Activated CD4-positive, alpha-beta memory T cell treated with anti-CD3 and anti-CD28 coated beads for 36 hours (primary cell): ENCODE measurements at regions not wholly inside any gene's neighbourhood (a gene's known extent, or its start where the extent isn't known, plus 50 kb on each side); places are given as distances from the start of the nearest gene placed in this dataset.

Experiments
- CTCF ChIA-PET: fragments of 350-600 bp; sonication (Branson Sonifier 250); formaldehyde crosslinking; loops from one replicate; lab custom pipeline; 2021; ENCODE audit warnings: antibody characterized with exemption, inconsistent platforms; lab: Charles Lee
- POLR2A ChIA-PET: fragments of 350-600 bp; sonication (Branson Sonifier 250); formaldehyde crosslinking; loops from one replicate; lab custom pipeline; 2021; ENCODE audit warnings: antibody characterized with exemption; lab: Charles Lee
- DNase-seq: peaks from one replicate; pipeline ENCODE4 v3.0.0-alpha.2; 2020
- H3K27ac Mint-ChIP-seq: one replicate; pipeline ENCODE4 v1.8.0; 2021; ENCODE audit warnings: mixed read lengths
- H3K27me3 Mint-ChIP-seq: one replicate; pipeline ENCODE4 v1.8.0; 2021; ENCODE audit warnings: mixed read lengths
- H3K36me3 Mint-ChIP-seq: one replicate; pipeline ENCODE4 v1.8.0; 2021; ENCODE audit warnings: mixed read lengths
- H3K4me1 Mint-ChIP-seq: one replicate; pipeline ENCODE4 v1.8.0; 2021; ENCODE audit warnings: low read depth, mixed read lengths
- H3K4me3 Mint-ChIP-seq: one replicate; pipeline ENCODE4 v1.8.0; 2021; ENCODE audit warnings: mild to moderate bottlenecking, mixed read lengths
- H3K9me3 Mint-ChIP-seq: one replicate; pipeline ENCODE4 v1.8.0; 2021; ENCODE audit warnings: mixed read lengths
- intact Hi-C: fragments of 100-400 bp; cut with micrococcal nuclease; formaldehyde crosslinking; loops from one replicate; pipeline ENCODE4 v1.15.1; 2023

DNA sequence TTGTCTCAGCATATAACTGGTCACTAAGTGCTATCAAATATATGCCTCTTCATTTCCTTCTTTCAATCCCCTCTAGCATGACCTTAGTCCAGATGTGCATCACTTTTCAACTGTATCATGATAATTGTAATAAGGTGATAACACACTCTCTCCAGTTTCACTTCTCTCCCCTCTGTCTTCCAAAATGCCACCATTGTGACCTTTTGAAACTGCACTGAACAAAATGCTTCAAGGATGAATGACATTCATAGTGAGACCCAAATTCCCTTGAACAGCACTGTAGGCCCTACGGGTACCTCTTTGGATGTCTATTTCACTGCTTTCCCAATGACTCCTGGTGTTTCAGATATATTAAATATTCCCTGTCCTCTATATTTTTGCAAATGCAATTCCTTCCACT, 224.8 kb downstream of the DNAJB9 start:
- H3K36me3 Mint-ChIP-seq, result no peaks in the 10 kb centered on the region
- no peak overlapping the region for H3K27ac Mint-ChIP-seq
- H3K9me3 Mint-ChIP-seq, result peaks cover 13% of the 10 kb centered on the region
- DNase-seq, result no peak
- intact Hi-C loops, result no loop called here
- POLR2A ChIA-PET, result no interaction called here
- CTCF ChIA-PET, result no interaction called here
- H3K4me3 Mint-ChIP-seq, result no peak overlapping the region
- H3K27me3 Mint-ChIP-seq, result no peaks in the 10 kb centered on the region
- H3K4me1 Mint-ChIP-seq, result no peaks in the 10 kb centered on the region

DNA sequence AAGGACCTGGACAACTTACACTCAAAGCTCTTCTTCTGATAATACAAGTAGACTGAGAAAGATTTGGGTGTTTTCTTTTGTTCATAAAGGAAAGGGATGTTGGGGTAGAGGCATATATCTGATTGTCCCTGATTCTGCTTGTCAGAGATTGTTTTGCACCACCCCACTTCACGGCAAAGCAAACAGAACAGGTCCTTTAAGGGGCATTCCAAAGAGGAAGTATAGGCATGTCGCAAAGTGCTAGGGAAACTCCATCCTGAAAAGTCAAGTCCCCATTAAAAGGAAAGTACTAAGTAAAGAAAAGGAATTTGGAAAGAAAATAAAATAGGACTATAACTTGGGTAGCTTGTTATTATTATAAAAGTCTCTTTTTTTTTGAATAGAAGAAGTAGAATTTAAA, 233.0 kb downstream of the DNAJB9 start:
- no peaks in the 10 kb centered on the region for H3K9me3 Mint-ChIP-seq
- CTCF ChIA-PET, result no interaction called here
- no peak overlapping the region for H3K4me3 Mint-ChIP-seq
- H3K27ac Mint-ChIP-seq, result no peak overlapping the region
- H3K36me3 Mint-ChIP-seq, result no peaks in the 10 kb centered on the region
- no peaks in the 10 kb centered on the region for H3K27me3 Mint-ChIP-seq
- POLR2A ChIA-PET, result no interaction called here
- DNase-seq, result no peak
- H3K4me1 Mint-ChIP-seq, result no peaks in the 10 kb centered on the region
- intact Hi-C loops, result no loop called here

DNA sequence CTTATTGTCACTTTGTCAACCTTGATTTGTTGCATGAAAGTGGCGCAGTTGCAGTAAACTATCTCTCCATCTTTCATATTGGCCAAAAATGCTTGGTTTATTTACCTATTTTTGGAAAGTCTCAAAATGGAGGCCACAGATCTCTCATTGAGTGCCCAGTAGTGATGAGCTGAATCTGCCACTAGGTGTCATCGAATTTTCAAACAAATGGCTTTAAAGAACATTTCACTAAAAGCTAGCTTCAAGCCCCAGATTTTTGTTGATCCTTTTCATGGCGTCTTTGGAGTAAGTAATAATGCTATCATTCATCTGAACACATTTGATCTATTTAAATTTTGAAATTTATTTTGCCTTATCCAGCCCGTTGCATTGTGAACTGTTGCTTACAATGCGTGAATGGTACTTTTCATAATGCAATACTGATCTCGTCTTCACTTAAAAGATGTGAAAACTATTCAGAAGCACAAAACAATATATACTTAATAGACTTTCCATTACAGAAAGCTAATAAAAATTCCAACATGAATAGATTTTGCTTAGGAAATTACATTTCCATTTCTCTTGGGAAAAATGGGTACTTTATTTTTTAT, 236.2 kb downstream of the DNAJB9 start:
- no peak overlapping the region for H3K4me3 Mint-ChIP-seq
- H3K9me3 Mint-ChIP-seq, result no peaks in the 10 kb centered on the region
- CTCF ChIA-PET, result no interaction called here
- no peak for DNase-seq
- intact Hi-C loops, result no loop called here
- POLR2A ChIA-PET, result no interaction called here
- no peaks in the 10 kb centered on the region for H3K27me3 Mint-ChIP-seq
- H3K27ac Mint-ChIP-seq, result no peak overlapping the region
- no peaks in the 10 kb centered on the region for H3K4me1 Mint-ChIP-seq
- no peaks in the 10 kb centered on the region for H3K36me3 Mint-ChIP-seq

DNA sequence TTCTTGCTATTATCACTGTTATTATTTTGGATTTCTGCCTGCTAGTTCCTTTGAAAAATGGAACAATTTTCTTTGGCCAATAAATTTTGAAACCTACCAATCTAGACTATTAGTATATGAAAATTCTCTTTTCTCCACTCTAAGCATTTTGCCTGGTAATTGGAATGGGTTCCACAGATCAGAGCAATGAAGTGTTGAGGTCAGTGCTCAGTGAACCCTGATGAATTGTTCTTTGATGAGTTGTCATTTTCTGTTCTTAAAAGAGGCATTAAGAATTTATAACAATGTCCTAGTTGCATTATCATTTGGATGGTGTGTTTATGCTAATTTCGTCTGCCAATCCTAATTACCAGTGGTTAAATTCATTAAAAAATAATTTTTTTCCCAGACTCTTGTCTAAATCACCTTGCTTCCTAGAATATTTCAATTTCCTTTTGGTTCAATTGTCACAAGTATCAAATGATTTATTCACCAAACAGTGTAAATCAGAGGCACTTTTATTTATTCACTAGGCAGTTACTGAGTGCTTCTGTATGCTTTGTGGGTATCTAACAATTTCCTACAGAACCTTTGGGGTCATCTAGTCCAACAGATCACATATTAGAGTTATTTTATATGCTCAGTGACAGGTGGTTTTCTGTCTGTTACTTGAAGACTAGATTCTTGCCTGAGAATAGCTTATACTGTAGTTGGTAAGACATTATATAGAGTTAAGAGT, 239.0 kb downstream of the DNAJB9 start:
- DNase-seq, result no peak
- intact Hi-C loops, result no loop called here
- Mint-ChIP-seq H3K4me3 (no peak overlapping the region), H3K27ac (no peak overlapping the region), H3K36me3 (no peaks in the 10 kb centered on the region), H3K9me3 (no peaks in the 10 kb centered on the region), H3K27me3 (no peaks in the 10 kb centered on the region), H3K4me1 (no peaks in the 10 kb centered on the region)
- ChIA-PET CTCF (no interaction called here), POLR2A (no interaction called here)

DNA sequence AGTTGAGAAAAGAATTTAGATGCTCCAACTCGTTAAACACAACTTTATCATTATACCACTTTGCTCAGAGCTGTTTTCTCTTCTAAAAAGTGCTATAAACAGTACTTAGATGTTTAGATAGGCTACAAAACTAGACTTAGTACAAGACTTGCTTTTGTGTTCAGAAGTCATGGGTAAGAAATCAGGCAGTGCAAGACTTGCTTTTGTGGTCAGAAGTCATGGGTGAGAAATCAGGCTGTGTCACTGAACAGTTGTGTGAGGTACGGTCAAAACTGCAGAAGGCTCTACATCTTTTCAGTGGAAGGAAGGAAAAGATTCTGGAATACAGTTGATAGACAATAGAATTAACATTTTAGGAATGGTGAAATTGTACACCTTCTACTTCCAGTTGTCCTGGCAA, 239.7 kb downstream of the DNAJB9 start:
- no peaks in the 10 kb centered on the region for H3K27me3 Mint-ChIP-seq
- H3K4me3 Mint-ChIP-seq, result no peak overlapping the region
- intact Hi-C loops, result no loop called here
- no peaks in the 10 kb centered on the region for H3K4me1 Mint-ChIP-seq
- no peaks in the 10 kb centered on the region for H3K9me3 Mint-ChIP-seq
- no peaks in the 10 kb centered on the region for H3K36me3 Mint-ChIP-seq
- CTCF ChIA-PET, result no interaction called here
- POLR2A ChIA-PET, result no interaction called here
- DNase-seq, result no peak
- H3K27ac Mint-ChIP-seq, result no peak overlapping the region

DNA sequence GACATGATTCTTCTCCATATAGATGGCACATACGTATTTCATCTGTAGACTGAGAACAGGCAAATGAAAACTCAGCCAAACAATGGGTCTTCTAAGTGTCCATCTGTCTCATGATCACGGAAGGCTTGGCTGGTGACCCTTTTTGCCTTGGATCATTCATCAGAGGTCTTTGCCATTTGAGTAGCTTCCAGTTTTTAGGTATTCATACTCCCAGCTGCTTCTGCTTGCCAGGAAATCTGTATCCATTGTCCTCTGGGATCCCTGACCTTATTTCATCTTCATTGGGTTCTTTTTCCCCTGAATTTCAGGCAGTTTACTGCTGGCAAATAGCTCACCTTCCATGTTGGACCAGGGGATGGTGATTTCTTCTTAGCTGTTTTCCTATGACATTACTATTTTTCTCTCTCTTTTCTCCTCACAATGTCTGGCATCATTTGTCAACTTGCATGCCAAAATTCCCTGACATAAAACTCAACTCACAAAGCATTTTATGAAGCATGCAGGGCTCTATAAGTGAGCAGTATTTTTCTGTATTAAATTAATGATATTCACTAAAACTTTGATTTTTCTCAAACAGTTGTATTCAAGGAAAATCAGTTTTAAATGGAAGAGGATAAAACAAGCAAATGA, 241.2 kb downstream of the DNAJB9 start:
- no peaks in the 10 kb centered on the region for H3K27me3 Mint-ChIP-seq
- POLR2A ChIA-PET, result no interaction called here
- no peaks in the 10 kb centered on the region for H3K9me3 Mint-ChIP-seq
- no peak overlapping the region for H3K4me3 Mint-ChIP-seq
- intact Hi-C loops, result no loop called here
- CTCF ChIA-PET, result no interaction called here
- no peaks in the 10 kb centered on the region for H3K4me1 Mint-ChIP-seq
- DNase-seq, result no peak
- no peaks in the 10 kb centered on the region for H3K36me3 Mint-ChIP-seq
- H3K27ac Mint-ChIP-seq, result no peak overlapping the region

DNA sequence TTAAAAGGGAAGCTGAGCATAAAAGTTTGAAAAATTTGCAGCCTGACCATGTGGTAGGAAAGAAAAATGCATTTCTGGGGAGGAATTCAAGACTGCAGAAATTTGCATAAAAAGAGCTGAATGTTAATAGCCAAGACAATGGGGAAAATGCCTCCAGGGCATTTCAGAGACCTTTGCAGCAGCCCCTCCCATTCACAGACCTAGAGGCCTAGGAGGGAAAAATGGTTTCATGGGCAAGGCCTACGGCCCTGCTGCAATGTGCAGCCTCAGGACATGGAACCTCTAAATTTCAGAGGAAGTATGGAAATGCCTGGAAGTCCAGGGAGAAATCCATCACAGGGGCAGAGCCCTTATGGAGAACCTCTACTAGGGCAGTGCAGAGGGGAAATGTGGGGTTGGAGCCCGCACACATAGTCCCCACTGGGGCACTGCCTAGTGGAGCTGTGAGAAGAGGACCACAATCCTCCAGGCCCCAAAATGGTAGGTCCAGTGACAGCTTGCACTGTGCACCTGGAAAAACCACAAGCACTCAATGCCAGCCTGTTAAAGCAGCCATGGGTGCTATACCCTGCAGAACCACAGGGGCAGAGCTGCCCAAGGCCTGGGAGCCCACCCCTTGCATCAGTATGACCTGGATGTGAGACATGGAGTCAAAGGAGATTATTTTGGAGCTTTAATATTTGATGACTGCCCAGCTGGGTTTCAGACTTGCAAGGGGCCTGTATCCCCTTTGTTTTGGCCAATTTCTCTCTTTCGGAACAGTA, 243.8 kb downstream of the DNAJB9 start:
- no peaks in the 10 kb centered on the region for H3K27me3 Mint-ChIP-seq
- H3K36me3 Mint-ChIP-seq, result no peaks in the 10 kb centered on the region
- no peaks in the 10 kb centered on the region for H3K4me1 Mint-ChIP-seq
- H3K27ac Mint-ChIP-seq, result no peak overlapping the region
- no peak overlapping the region for H3K4me3 Mint-ChIP-seq
- H3K9me3 Mint-ChIP-seq, result no peaks in the 10 kb centered on the region
- intact Hi-C loops, result no loop called here
- CTCF ChIA-PET, result no interaction called here
- no peak for DNase-seq
- POLR2A ChIA-PET, result no interaction called here

DNA sequence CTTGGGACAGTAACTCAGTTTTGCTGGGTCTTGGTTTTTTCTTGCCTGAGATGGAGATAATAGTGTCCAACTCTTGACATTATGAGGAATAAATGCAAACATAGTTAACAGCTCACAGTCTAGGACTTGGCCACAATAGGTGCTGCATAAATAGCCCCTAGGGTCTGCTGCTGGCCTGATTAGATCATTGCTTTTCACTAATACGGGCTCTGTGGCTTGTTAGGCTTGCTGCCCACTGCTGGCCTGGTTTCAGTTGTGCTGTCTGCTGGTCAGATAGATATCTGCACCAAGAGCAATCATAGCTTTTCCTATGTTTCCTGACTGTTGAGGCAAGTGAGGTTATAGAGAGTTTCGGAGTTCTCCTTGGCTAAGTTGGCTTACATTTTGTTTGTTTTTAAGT, 246.1 kb downstream of the DNAJB9 start:
- ChIA-PET CTCF (no interaction called here), POLR2A (no interaction called here)
- no peak overlapping the region for H3K27ac Mint-ChIP-seq
- no peak overlapping the region for H3K4me3 Mint-ChIP-seq
- no peaks in the 10 kb centered on the region for H3K4me1 Mint-ChIP-seq
- intact Hi-C loops, result no loop called here
- peaks cover 2% of the 10 kb centered on the region for H3K9me3 Mint-ChIP-seq
- no peak for DNase-seq
- no peaks in the 10 kb centered on the region for H3K36me3 Mint-ChIP-seq
- no peaks in the 10 kb centered on the region for H3K27me3 Mint-ChIP-seq

DNA sequence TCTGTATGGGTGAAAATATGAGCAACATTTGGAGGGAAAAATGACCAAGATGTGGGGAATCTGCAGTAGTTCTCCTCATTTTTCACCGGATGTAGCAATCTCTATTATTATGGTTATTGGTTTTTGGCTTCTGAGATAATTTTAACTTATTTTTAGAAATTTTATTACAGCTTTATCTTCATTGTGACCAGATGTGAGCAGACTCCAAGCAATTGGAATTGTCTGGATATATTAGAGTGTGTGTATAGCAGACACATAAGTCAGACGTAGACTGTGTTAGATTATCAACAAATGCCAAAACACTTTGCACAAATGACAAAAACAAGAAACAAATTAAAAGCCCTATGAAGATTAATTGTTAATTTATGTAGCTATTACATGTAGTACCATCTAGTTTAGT, 249.1 kb downstream of the DNAJB9 start:
- Mint-ChIP-seq H3K27me3 (no peaks in the 10 kb centered on the region), H3K4me1 (no peaks in the 10 kb centered on the region), H3K4me3 (no peak overlapping the region), H3K36me3 (no peaks in the 10 kb centered on the region), H3K27ac (no peak overlapping the region), H3K9me3 (peaks cover 2% of the 10 kb centered on the region)
- CTCF ChIA-PET, result no interaction called here
- intact Hi-C loops, result no loop called here
- no peak for DNase-seq
- POLR2A ChIA-PET, result no interaction called here

DNA sequence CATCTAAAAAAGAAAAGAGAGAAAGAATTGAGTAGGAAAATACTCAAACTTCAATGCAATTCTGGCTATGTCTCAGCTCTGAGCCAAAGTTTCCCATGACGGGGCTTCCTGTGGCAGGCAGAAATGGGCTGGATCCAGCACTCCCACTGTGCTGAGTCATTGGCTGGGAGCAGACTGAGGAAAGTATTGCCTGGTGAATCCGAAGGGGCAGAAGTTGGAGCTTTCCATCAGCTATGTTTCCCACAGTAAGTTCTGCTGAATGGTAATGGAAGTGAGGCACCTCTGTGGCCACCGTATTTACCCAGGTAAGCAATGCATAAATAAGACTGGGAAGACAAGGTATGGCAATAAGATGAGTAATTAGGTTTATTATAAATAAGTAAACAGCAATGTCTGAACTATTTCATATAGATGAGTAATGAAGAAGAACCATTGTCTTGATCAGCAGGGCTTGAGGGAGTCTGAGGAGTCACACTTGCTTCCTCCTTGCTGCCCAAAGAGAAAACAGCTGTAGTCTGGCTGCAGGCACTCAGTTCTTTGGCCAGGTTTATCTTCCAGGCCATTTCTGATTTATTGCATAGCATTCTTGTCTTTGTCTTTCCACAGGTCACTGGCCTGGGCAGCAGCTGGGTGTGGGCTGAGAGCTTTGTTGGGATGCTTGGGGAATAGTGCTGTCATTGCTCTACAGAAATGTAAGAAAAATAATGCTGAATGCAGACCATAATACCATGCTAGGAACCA, 255.3 kb downstream of the DNAJB9 start:
- POLR2A ChIA-PET, result no interaction called here
- no peak for DNase-seq
- H3K9me3 Mint-ChIP-seq, result no peaks in the 10 kb centered on the region
- no peak overlapping the region for H3K4me3 Mint-ChIP-seq
- H3K4me1 Mint-ChIP-seq, result no peaks in the 10 kb centered on the region
- CTCF ChIA-PET, result no interaction called here
- H3K27ac Mint-ChIP-seq, result no peak overlapping the region
- H3K27me3 Mint-ChIP-seq, result no peaks in the 10 kb centered on the region
- intact Hi-C loops, result no loop called here
- H3K36me3 Mint-ChIP-seq, result no peaks in the 10 kb centered on the region

DNA sequence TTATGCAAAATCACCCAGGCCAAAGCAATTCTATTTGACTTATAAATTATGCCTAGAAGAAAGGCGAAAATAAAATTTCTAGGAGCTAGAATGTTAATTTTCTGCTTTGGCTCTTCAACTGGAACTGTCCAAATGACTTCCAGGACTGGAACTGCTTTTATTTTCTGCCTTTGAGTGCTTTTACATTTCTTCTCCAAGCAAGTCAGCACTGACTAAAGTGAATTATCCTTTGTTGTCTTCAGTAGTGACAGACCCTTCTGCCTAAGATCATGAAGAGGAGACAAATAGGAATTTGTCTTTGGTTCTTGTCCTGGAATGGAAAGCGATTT, 255.9 kb downstream of the DNAJB9 start:
- H3K4me3 Mint-ChIP-seq, result no peak overlapping the region
- ChIA-PET POLR2A (no interaction called here), CTCF (no interaction called here)
- no peak overlapping the region for H3K27ac Mint-ChIP-seq
- no peak for DNase-seq
- no peaks in the 10 kb centered on the region for H3K4me1 Mint-ChIP-seq
- H3K27me3 Mint-ChIP-seq, result no peaks in the 10 kb centered on the region
- no peaks in the 10 kb centered on the region for H3K36me3 Mint-ChIP-seq
- intact Hi-C loops, result no loop called here
- H3K9me3 Mint-ChIP-seq, result no peaks in the 10 kb centered on the region

DNA sequence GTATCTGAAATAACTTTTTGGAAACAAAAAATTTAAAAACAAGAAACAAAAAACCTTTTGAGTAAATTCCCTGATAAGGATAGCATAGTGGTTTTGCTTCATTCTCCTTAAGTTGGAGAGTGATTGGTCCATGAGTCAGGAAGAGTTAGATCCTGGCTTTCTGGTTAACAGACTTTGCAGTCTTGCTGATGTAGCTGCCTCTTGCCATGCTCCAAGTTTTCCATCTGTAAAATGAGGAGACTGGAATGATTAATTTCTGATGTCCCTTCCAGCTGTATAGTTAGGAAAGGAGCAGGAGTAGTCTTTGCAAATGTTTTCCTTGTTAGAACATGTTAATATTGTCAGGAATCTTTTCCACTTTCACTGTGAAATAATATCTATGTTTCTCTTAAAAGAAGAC, 266.6 kb downstream of the DNAJB9 start:
- DNase-seq, result no peak
- Mint-ChIP-seq H3K4me3 (no peak overlapping the region), H3K27me3 (no peaks in the 10 kb centered on the region), H3K36me3 (no peaks in the 10 kb centered on the region), H3K9me3 (peaks cover 3% of the 10 kb centered on the region), H3K27ac (no peak overlapping the region), H3K4me1 (no peaks in the 10 kb centered on the region)
- POLR2A ChIA-PET, result no interaction called here
- intact Hi-C loops, result no loop called here
- CTCF ChIA-PET, result no interaction called here
